ENCODE measurements at regions not wholly inside any gene's neighbourhood (a gene's known extent, or its start where the extent isn't known, plus 50 kb on each side); places are given as distances from the start of the nearest gene placed in this dataset.

DNA sequence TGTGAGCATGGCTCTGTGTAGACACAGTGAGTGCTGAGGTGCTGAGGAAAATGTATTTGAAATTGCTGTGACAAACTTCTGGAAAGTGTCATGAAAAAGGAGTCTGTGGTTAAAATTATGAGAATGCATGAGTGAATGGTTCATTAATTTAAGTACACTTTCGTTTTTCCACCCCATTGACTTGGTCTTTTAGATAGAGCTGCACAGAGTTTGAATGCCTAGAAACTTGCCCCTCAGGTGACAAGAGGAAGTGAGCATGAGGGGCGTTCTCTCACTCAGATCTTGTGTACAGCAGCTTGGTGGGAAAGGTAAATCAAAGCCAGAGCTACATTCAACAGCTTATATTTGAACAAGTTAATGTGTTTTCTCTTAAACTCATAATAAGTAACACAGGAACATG, 296.8 kb downstream of the WDR72 start:
- no peak for DNase-seq (ENCODE audit: low spot score)

DNA sequence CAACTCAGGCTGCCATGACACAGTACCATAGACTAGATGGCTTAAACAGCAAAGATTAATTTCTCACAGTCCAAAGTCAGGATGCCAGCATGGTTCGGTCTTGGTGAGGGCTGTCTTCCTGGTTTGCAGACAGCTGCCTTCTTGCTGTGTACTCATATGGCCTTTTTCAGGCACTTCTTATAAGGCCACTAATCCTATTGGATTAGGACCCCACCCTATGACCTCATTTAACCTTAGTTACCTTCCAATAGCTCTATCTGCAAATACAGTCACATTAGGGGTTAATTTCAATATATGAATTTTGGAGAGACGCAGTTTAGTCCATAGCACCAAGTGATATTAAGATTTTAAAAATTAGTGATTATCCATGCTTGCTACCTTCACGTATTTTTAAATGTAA, 297.8 kb downstream of the WDR72 start:
- DNase-seq (ENCODE audit: low spot score) = no peak

DNA sequence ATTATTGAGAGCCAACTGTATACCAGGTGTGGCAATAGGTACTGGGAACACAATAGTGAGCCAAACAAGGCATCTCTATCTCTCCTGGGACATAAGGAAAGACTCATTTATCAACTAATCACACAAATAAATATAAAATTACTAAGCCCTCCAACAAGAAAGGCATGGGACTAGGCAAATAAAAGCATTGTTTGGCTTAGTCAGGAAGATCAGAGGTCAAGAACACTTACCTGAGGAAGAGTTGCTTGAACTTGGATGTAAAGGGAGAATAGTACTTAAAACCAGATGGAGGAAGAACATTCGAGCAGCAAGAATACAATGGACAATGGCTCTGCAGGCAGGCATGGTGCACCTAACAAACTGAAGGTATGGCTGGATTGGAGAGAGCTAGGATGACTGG, 300.7 kb downstream of the WDR72 start:
- DNase-seq (ENCODE audit: low spot score) = no peak

DNA sequence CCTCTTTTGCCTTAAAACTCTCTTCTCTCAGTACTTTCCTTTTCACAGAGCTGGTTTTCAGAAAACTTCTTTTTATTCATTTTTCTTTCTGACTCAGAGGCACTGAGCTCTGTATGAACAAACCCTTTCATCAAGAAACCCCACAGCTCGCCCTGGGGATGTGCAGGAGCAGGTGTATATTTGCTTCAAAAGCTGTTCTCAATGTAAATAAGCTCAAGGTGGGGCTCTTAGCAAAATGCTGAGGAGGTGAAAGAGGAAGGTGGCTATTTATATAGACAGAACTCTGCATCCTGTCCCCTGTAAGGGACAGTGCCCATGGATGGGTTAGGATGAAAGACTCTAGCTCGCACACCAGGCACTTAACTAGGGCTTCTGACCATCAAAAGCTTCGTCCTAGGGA, 302.0 kb downstream of the WDR72 start:
- DNase-seq (ENCODE audit: low spot score) = no peak

DNA sequence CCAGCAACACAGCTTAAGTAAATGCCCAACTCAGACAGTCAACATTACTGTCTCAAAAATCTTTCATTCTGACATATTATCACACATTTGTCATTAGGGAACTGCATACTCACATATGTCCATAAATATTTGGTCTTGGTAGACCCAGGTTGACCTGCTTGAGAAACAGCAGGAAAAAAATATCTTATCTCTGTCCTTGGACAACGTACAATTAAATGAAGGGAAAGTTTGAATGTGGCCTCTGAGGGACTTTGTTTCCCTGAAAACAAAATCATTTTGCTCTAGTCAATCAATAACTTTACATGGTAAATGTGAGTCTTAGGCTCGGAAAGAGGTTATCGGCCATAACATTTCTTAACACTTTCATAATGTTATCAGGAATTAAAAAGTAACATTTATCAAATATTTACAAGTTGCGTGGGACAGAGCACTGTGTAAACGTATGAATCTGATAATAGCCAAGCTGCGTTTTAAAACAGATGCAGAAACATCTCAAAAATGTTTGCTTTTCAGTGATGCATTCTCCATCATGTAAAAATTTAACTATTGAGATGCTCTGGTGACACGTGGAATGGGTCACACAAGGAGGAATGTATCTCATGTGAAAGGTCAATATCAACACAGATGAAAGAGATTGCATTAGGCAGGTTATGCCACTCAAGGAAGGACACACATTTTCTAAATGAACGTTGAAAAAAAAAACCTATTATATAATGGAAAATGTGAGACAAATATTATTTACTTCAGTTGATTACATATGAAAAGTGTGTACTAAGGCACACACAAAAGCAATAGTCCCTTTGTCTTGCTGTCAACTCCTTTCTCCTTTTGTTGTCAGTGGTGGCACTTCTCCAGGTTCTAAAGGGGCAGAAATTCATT, 304.4 kb downstream of the WDR72 start:
- DNase-seq (ENCODE audit: low spot score) = no peak

DNA sequence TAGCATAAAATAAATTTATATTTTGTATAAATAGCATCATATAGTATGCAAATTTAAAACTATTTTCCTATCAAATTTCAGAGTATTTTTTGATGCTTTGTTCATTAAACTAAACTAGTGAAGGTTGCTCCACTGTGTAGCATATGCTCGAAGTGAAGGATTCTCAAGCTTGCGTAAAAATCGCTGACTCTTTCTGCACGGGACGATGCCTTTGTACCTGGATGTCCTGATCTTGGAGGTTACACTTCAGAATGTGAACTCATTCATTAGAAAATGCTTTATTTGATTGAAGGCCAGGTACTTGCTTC, 305.0 kb downstream of the WDR72 start:
- DNase-seq (ENCODE audit: low spot score) = no peak

DNA sequence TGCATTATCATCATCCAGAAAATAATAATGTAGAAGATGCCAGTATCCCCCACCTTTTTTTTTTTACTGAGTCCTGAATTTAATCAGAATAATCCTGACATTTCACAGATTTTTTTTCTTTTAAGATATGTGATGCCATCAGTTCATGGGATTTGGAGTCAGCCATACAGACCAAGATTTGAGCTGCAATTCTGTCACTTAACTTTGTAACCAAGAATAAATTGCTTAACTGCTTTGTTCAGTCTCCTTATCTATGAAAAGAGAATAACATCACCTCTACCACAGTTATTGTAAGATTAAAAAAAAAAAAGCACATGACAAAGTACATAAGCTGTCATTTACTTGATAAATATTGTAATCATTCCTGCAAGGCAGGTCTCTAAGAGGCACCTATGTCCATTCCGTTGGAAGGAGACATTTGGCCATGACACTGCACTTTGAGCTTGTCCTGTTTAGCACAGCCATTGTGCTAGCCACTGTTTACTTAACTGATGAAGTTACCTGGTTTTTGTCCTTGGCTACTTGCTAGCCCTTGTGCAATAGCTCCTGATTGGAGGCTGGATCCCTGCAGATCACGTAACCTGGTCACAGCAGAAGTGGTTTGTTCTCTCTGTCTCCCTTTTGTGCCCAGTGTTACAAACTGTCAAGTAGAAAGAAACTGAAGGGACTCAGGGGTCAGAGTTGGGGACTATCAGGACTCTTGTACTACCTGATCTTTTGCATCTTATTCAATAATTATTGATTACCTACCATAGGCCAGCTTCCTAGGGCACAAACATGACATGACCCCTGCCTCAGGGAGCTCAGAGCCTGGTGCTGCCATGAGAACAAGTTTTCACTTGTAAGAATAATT, 306.0 kb downstream of the WDR72 start:
- no peak for DNase-seq (ENCODE audit: low spot score)

DNA sequence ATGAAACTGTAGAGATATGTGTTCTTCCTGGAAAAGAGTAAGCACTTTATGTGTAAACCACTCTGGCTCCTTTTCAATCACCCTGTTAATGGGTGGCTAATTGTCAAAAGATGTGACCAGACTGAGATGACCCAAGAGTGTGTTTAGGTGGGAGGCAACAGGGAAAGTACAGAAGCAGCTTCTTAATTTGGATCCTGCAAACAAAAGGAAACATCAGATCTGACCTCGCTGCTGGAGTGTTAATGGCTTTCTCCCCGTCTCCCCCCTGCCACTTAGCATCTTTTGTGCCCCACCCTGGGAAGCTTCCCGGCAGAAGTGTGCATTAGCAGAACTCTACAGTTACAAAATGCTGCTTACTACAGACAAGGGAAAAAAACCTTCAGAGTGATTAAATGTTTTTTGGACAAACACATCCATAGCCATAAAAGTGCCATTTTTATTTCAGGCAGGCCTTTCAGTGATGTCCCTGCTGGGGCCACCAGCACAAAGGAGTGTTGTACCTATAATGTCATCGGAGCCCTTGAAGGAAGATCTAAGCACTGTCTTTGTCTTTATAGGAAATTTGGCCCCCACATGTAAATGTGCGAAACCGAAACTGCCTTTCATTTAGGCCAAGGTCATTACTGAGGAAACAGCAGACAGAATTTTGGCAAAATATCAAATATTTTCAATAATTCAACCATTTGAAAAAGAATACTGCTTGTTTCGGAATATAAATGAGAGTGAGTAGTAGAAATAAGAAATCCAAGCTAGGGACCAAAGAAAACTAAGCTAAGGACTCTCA, 311.0 kb downstream of the WDR72 start:
- no peak for DNase-seq (ENCODE audit: low spot score)

DNA sequence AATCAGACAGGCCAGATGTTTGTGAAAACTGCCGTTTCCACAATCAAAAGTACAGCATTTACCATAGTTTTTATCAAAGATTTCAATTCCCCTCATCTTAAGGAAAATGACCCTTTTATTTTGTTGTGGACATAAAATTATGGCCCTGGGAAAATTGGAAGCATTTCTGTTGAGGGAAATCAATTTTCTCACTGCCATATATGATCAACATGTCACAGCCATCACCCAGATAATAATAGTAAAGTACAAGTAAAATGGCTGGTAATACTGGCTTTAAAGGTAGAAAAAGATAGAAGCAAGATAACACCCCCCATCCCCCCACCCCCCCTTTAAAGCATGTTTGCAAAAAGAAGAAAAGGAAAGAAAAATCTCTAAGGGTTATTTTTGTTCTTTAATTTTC, 311.7 kb downstream of the WDR72 start:
- DNase-seq (ENCODE audit: low spot score) = no peak

DNA sequence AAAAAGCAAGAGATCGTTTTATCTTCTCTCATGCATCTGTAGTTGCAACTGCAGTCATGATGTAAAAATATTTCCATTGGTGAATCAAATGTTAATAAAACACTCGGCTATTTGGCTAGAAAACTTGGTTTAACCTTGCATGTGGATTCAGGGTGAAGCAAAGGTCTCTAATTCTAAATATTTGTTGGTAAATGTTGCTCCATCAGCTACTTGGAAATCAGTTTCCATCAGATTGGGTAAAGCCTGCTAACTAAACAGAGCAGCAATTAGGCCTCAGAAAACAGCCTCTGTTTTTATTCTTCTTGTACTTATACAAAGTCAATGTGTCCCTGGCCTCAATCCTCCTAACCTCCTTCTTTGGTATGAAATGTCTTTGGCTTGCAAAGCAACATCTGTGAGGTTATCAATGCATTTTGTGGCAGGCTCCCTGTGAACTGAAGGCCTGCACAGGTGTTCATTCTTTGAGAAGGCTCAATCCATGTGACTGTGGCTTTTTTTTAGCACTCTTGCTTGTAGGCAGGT, 312.3 kb downstream of the WDR72 start:
- no peak for DNase-seq (ENCODE audit: low spot score)

DNA sequence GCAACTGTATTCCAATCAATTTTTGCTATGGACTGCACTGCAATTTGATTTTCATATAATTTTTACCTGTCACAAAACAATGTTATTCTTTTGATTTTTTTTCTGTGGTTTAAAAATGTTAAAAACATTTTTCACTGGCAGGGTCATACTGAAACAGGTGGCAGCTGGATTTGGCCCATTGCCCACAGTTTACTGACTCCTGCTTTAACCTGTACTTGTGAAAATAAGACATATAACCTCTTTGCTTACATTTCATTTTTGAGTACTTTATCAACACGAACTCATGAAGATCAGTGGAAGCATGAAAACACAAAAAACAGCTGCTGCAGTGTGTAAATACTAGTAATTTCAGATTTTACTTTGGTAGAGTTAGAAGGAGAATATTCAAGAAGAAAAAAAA, 313.1 kb downstream of the WDR72 start:
- no peak for DNase-seq (ENCODE audit: low spot score)

DNA sequence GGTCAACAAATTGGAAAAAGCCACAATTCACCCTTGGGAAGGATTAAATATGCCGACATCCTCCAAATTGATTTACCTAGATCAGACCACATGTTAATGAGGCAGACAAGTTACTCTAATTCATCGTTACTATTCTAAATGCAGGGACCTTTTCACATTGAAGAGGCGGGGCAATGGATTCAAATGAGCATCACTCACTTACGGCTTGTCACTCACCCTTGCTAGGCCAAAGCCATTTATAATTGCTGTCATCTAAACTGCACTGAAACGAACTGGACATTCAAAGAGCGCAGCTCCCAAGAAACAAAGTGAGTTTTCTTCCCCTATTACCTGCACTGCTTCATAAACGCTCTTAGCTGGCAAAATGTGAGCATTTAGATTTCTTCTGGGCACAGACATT, 313.9 kb downstream of the WDR72 start:
- DNase-seq (ENCODE audit: low spot score) = no peak

DNA sequence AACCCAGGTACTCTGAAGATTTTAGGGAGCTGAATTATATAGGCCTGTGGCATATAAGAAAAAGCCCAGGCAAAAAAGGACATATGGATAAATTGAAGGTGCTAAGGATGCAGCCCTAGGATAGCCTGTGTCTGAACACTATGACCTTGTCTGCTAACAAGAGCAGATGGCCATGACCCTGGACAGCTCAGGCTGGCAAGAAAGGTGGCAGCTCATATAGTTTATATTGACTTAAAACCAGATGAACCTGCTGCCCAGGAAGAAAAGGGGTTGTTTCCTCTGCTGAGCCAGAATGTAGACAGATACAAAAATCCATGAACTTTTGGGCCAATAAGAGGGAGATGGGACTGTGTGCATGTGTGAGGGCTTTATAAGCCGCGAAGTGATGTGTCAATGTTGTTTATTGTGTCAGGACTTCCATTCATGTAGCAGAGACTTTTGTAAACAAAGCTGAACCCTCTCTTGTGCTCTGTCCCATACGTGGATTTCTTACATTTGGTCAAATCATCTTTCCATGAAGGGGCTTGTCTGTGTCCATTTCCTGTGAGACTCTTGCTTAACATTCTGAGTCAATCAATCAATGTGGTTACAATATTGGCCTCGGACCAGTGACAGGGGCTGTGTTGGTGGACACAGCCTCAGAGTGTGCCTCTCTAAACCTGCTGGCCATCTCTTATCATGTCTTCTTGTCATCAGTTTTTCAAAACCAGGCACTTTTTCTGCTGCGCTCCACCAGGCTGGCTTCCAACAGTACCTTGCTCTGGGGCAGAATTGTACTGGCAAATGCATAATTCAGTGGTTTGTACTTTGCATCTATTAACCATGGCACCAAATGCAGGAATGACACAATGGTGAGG, 321.2 kb downstream of the WDR72 start:
- DNase-seq (ENCODE audit: low spot score) = no peak

DNA sequence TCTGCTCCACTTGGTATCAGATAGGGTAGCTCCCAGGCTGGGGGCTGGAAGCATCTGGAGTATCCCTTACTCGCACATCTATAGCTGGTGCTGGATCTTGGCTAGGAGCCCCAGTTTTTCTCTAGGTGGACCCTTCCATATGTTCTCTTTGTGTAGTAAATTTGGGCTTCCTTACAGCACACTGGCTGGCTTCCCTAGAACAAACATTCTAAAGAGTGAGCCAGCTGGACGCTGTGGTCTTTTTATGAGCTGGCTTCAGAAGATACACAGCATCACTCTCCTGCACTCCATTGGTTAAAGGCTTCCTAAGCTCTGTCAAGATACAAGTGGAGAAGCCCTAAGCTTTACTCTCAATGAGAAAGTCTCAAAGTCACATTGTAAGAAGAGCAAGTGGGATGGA, 322.1 kb downstream of the WDR72 start:
- no peak for DNase-seq (ENCODE audit: low spot score)

DNA sequence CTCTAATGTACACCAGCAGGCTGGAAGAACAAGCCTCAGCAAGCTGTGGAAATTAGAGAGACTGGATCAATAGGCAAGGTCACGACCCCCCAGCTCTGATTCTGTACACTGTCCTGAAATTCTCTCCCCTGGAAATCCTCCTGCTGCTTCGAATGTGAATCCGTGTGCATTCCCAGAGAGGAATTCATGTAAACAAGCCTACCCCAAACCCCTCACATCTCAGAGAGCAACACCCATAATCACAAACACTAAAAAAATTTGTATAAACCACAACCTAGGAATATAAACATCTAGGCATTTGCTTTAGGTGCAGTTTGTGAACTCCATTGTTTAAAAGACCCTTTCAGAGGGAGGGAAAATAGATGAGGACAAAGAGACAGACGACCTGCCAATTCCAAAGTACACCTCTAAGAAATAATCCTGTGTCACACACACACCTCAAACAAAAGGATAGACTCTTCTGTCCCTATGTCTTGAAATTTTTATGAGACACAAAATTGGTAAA, 325.2 kb downstream of the WDR72 start:
- no peak for DNase-seq (ENCODE audit: low spot score)

DNA sequence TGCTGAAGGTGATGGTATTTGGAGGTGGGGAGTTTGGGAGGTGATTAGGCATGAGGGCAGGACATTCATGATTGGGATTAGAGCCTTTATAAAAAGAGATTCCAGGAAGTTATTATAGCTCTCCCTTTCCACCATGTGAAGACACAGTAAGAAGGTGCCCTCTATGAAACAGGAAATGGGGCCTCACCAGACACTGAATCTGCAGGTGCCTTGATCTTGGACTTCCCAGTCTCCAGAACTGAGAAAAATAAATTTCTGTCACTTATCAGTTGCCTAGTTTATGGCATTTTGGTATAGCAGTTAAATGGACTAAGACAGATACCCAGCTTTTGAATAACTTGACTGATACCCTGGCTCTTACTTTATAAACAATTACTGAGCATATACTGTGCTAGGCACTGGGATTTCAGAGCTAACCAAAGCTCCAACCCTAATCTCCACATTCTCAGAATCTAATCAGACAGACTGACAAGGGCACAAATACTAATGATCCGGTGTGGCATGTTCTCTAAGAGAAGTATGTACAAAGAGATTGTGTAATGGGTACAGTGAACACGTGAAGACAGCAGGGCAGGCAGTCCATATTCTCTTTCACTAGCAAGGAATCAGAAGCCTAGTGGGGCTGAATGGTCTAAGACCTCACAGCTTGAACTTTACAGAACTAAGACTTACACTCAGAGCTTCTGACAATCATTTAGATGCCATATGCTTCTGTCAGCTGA, 343.1 kb downstream of the WDR72 start:
- no peak for DNase-seq (ENCODE audit: low spot score)

DNA sequence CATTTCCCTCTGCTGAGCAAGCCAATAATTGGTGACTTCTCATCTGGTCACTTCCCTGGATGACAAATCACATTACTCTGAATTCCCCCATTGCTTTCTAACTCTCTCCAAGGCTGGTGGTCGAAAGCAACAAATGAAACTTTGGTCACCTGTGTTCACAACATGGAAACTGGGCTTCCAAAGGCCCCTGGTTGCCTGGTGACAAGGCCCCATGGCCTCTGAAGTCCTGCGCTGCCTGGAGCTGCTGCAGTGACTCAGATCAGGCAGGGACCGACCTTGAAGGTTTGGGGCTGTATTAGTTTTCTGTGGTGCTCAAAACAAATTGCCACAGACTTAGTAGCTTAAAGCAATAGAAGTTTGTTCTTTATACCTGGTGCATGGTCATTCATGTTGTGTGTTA, 345.3 kb downstream of the WDR72 start:
- no peak for DNase-seq (ENCODE audit: low spot score)

DNA sequence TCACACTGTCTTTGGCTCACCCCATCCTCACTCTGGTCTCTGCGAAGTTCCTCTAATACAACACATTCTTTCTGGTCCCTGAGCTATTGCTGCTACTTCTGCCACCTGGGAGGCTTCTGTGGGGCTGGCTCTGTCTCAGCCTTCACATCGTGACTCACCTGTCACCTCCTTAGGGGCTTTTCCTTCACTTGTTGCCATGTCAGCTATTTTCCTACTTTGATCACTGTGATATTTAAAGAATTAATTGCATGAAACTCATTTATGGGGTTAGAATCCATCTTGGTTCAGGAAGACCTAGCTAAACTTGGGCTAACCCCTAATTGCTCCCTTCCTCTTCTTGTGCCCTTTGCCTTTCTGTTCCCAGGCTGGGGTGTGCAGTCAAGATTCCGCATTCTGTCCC, 346.9 kb downstream of the WDR72 start:
- DNase-seq (ENCODE audit: low spot score) = no peak

DNA sequence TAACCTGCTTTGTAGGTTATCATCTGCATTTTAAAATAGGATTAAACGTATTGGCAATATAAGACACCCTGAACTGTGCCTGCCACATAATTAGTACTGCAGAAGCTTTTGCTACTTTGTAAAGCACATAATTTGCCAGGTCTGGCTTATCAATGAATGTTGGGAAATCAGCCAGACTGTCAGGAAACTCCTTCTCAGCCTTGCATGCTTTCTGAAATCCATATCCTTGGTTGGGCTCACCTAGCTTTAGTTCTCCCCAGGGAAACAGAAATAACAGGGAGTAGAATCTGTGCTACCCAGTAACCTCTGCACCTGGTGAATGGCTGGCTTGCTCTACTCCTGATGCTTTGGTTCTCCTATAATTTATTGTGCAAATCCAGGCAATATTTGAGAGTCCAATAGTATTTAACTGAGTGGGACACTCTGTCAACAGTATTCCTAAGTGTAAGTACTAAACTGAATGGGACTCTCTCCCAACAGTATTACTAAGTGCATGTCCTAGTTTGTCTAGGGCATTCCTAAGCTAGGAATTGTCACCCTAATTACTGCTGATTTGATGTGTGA, 354.5 kb downstream of the WDR72 start:
- DNase-seq (ENCODE audit: low spot score) = no peak

DNA sequence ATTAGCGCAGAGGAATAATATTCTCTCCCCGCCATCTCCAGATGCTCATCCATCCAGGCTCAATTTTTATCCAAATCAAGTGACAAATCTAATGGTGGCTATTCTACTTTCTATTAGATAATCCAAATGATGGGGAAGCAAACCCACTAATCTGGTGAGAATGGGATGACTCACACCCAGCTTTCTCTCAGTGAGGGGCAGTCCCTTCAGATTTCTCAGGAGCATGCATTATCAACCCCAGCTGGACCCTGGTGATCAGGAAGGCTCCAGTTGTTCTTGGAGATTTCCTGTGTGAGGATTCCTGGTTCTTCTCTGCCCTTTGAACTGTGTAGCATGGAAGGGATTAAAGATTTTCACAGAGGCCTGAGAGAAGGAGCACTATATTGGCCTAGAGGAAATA, 358.0 kb downstream of the WDR72 start:
- DNase-seq (ENCODE audit: low spot score) = no peak

All from ecto neural progenitor cell (in vitro differentiated cells).